Neural progenitor cell (in vitro differentiated cells): ENCODE measurements at regions not wholly inside any gene's neighbourhood (a gene's known extent, or its start where the extent isn't known, plus 50 kb on each side); places are given as distances from the start of the nearest gene placed in this dataset.
"Not testable (repeated sequence)": the region's sequence is repeated elsewhere in the genome, so short reads cannot be mapped to it uniquely, and the experiment has no call there.

Experiments
- DNase-seq: peaks from one replicate; pipeline ENCODE4 v3.0.0-alpha.2; 2016; ENCODE audit warnings: low spot score
- H2AFZ ChIP-seq: fragments of 200-600 bp; sonication (generic); replicated peaks from 2 replicates; pipeline ENCODE4 v1.6.1; 2016; ENCODE audit warnings: antibody characterized with exemption
- H3F3A ChIP-seq: fragments of 200-600 bp; sonication (generic); 2 replicates; pipeline ENCODE4 v1.6.1; 2016; ENCODE audit warnings: antibody characterized with exemption, low read depth
- H3K27ac ChIP-seq: fragments of 200-600 bp; sonication (generic); 2 replicates; pipeline ENCODE4 v1.5.1; 2016; ENCODE audit warnings: mild to moderate bottlenecking
- H3K27me3 ChIP-seq: fragments of 200-600 bp; sonication (generic); 2 replicates; pipeline ENCODE4 v1.6.1; 2016; ENCODE audit warnings: mild to moderate bottlenecking, moderate library complexity
- H3K36me3 ChIP-seq: fragments of 200-600 bp; sonication (generic); 2 replicates; pipeline ENCODE4 v1.5.1; 2016
- H3K4me1 ChIP-seq: fragments of 200-600 bp; sonication (generic); 2 replicates; pipeline ENCODE4 v1.6.1; 2016; ENCODE audit warnings: mixed run types
- H3K4me2 ChIP-seq: fragments of 200-600 bp; sonication (generic); 2 replicates; pipeline ENCODE4 v1.6.1; 2016
- H3K4me3 ChIP-seq: fragments of 200-600 bp; sonication (generic); 2 replicates; pipeline ENCODE4 v1.5.1; 2016
- H3K79me2 ChIP-seq: fragments of 200-600 bp; sonication (generic); 2 replicates; pipeline ENCODE4 v1.6.1; 2016; ENCODE audit warnings: low read depth
- H3K9ac ChIP-seq: fragments of 200-600 bp; sonication (generic); 2 replicates; pipeline ENCODE4 v1.6.1; 2016
- H3K9me3 ChIP-seq: fragments of 200-600 bp; sonication (generic); 2 replicates; pipeline ENCODE4 v1.5.1; 2016; ENCODE audit warnings: low read depth
- H4K20me1 ChIP-seq: fragments of 200-600 bp; sonication (generic); 2 replicates; pipeline ENCODE4 v1.6.1; 2016; ENCODE audit warnings: low read depth
- H3K27ac Mint-ChIP-seq: 3 replicates; pipeline ENCODE4 v1.8.0; 2021; ENCODE audit warnings: mixed read lengths
- H3K27me3 Mint-ChIP-seq: 2 replicates; pipeline ENCODE4 v1.8.0; 2022; ENCODE audit warnings: low read depth, mild to moderate bottlenecking, inconsistent platforms, moderate library complexity, mixed read lengths; ENCODE audit not compliant: insufficient read depth
- H3K36me3 Mint-ChIP-seq: 3 replicates; pipeline ENCODE4 v1.8.0; 2021; ENCODE audit warnings: mixed read lengths
- H3K4me1 Mint-ChIP-seq: 3 replicates; pipeline ENCODE4 v1.8.0; 2021; ENCODE audit warnings: mixed read lengths
- H3K4me3 Mint-ChIP-seq: 3 replicates; pipeline ENCODE4 v1.8.0; 2021; ENCODE audit warnings: mild to moderate bottlenecking, moderate library complexity, mixed read lengths
- H3K9me3 Mint-ChIP-seq: 3 replicates; pipeline ENCODE4 v1.8.0; 2020; ENCODE audit warnings: mixed read lengths
- CTCF ChIP-seq: fragments of 200-600 bp; sonication (generic); IDR thresholded peaks from 2 replicates; pipeline ENCODE4 v1.5.1; 2017; ENCODE audit warnings: antibody characterized with exemption, mild to moderate bottlenecking
- EZH2 ChIP-seq: fragments of 200-600 bp; sonication (generic); IDR thresholded peaks from 2 replicates; pipeline ENCODE4 v1.6.1; 2017; ENCODE audit warnings: antibody characterized with exemption, mild to moderate bottlenecking, moderate library complexity
- EZH2phosphoT487 ChIP-seq: fragments of 200-600 bp; sonication (generic); IDR thresholded peaks from 2 replicates; pipeline ENCODE4 v1.6.1; 2017; ENCODE audit warnings: antibody characterized with exemption

GRCh38 chr3:110944782-110945181 is 126.8 kb upstream of the NECTIN3 start:
- Histone ChIP-seq H3F3A (no peaks in the 10 kb centered on the region), H3K9me3 (no peaks in the 10 kb centered on the region), H3K9ac (no peak overlapping the region), H4K20me1 (no peaks in the 10 kb centered on the region), H3K4me3 (no peak overlapping the region), H3K36me3 (no peaks in the 10 kb centered on the region), H3K27me3 (no peaks in the 10 kb centered on the region), H3K27ac (no peak overlapping the region), H3K4me1 (no peaks in the 10 kb centered on the region), H3K79me2 (peaks cover 67% of the 10 kb centered on the region), H2AFZ (no peak overlapping the region), H3K4me2 (no peak overlapping the region)
- DNase-seq, result no peak
- Mint-ChIP-seq H3K27ac (no peak overlapping the region), H3K4me1 (no peaks in the 10 kb centered on the region), H3K27me3 (peaks cover 3% of the 10 kb centered on the region), H3K9me3 (peaks cover 39% of the 10 kb centered on the region), H3K36me3 (peaks cover 2% of the 10 kb centered on the region), H3K4me3 (no peak overlapping the region)
- no peak for TF ChIP-seq CTCF
- no peak for TF ChIP-seq EZH2phosphoT487
- no peak for TF ChIP-seq EZH2

- no peaks in the 10 kb centered on the region for H3K4me1 Mint-ChIP-seq
- TF ChIP-seq CTCF, result no peak
- TF ChIP-seq EZH2phosphoT487, result no peak
- no peak for TF ChIP-seq EZH2
- H3K9me3 ChIP-seq, result no peaks in the 10 kb centered on the region
- no peak overlapping the region for H3K27ac Mint-ChIP-seq
- no peak for DNase-seq
- peaks cover 4% of the 10 kb centered on the region for H3K27me3 Mint-ChIP-seq
- no peak overlapping the region for H3K4me3 ChIP-seq
- peaks cover 53% of the 10 kb centered on the region for H3K79me2 ChIP-seq
- no peak overlapping the region for H3K9ac ChIP-seq
- H3K36me3 Mint-ChIP-seq, result peaks cover 2% of the 10 kb centered on the region
- no peak overlapping the region for H3K27ac ChIP-seq
- no peak overlapping the region for H2AFZ ChIP-seq
- H3K27me3 ChIP-seq, result no peaks in the 10 kb centered on the region
- H3K36me3 ChIP-seq, result no peaks in the 10 kb centered on the region
- H3F3A ChIP-seq, result no peaks in the 10 kb centered on the region
- no peak overlapping the region for H3K4me3 Mint-ChIP-seq
- no peaks in the 10 kb centered on the region for H3K4me1 ChIP-seq
- H3K9me3 Mint-ChIP-seq, result peaks cover 41% of the 10 kb centered on the region
- H4K20me1 ChIP-seq, result no peaks in the 10 kb centered on the region
- no peak overlapping the region for H3K4me2 ChIP-seq
These were observed 124.8 kb upstream of the NECTIN3 start for GRCh38 chr3:110946810-110947209.

GRCh38 chr3:110949194-110949593 is 122.4 kb upstream of the NECTIN3 start:
- not testable (repeated sequence) for H3K36me3 Mint-ChIP-seq, H3K36me3 ChIP-seq, H3K27me3 ChIP-seq, H3K4me1 Mint-ChIP-seq, H3K27me3 Mint-ChIP-seq, H3K27ac ChIP-seq, DNase-seq, H3K4me3 ChIP-seq, H2AFZ ChIP-seq, H3F3A ChIP-seq, H3K27ac Mint-ChIP-seq, H3K9me3 ChIP-seq, H3K4me2 ChIP-seq, H3K4me3 Mint-ChIP-seq, H4K20me1 ChIP-seq, H3K9ac ChIP-seq, H3K4me1 ChIP-seq
- H3K79me2 ChIP-seq, result peaks cover 59% of the 10 kb centered on the region
- peaks cover 41% of the 10 kb centered on the region for H3K9me3 Mint-ChIP-seq

GRCh38 chr3:110955301-110955880 is 116.2 kb upstream of the NECTIN3 start:
- Histone ChIP-seq H3K9me3 (no peaks in the 10 kb centered on the region), H3K36me3 (no peaks in the 10 kb centered on the region), H2AFZ (no peak overlapping the region), H4K20me1 (no peaks in the 10 kb centered on the region), H3K4me2 (no peak overlapping the region), H3K27ac (no peak overlapping the region), H3K4me1 (no peaks in the 10 kb centered on the region), H3K4me3 (no peak overlapping the region), H3F3A (no peaks in the 10 kb centered on the region), H3K79me2 (peaks cover 78% of the 10 kb centered on the region), H3K27me3 (no peaks in the 10 kb centered on the region), H3K9ac (no peak overlapping the region)
- DNase-seq, result no peak
- Mint-ChIP-seq H3K27me3 (no peaks in the 10 kb centered on the region), H3K4me1 (no peaks in the 10 kb centered on the region), H3K27ac (no peak overlapping the region), H3K4me3 (no peak overlapping the region), H3K9me3 (peaks cover 6% of the 10 kb centered on the region), H3K36me3 (no peaks in the 10 kb centered on the region)
- no peak for TF ChIP-seq CTCF
- TF ChIP-seq EZH2phosphoT487, result no peak
- no peak for TF ChIP-seq EZH2
